Neural progenitor cell (in vitro differentiated cells): ENCODE measurements at regions not wholly inside any gene's neighbourhood (a gene's known extent, or its start where the extent isn't known, plus 50 kb on each side); places are given as distances from the start of the nearest gene placed in this dataset.

Experiments used
- CTCF ChIP-seq: fragments of 200-600 bp; sonication (generic); IDR thresholded peaks from 2 replicates; pipeline ENCODE4 v1.5.1; 2017; ENCODE audit warnings: antibody characterized with exemption, mild to moderate bottlenecking
- EZH2 ChIP-seq: fragments of 200-600 bp; sonication (generic); IDR thresholded peaks from 2 replicates; pipeline ENCODE4 v1.6.1; 2017; ENCODE audit warnings: antibody characterized with exemption, mild to moderate bottlenecking, moderate library complexity
- EZH2phosphoT487 ChIP-seq: fragments of 200-600 bp; sonication (generic); IDR thresholded peaks from 2 replicates; pipeline ENCODE4 v1.6.1; 2017; ENCODE audit warnings: antibody characterized with exemption

GRCh38 chr2:60306267-60306861, 247.1 kb downstream of the BCL11A start:
- no peak for TF ChIP-seq CTCF
- TF ChIP-seq EZH2: no peak
- TF ChIP-seq EZH2phosphoT487: no peak
